HEK293 (cell line): ENCODE measurements at regions not wholly inside any gene's neighbourhood (a gene's known extent, or its start where the extent isn't known, plus 50 kb on each side); places are given as distances from the start of the nearest gene placed in this dataset.
A peak's percentile ranks its signal among the peaks of the same experiment; 100 is the strongest.

Experiments used
- CTCF ChIA-PET: fragments of 350-600 bp; formaldehyde crosslinking; extraction: SDS; loops from one replicate; lab custom pipeline; 2021; ENCODE audit warnings: antibody characterized with exemption; lab: Yijun Ruan, JAX
- POLR2A ChIA-PET: fragments of 300-600 bp; formaldehyde crosslinking; extraction: SDS; loops from one replicate; lab custom pipeline; 2020; ENCODE audit warnings: antibody characterized with exemption, inconsistent platforms; lab: Yijun Ruan, JAX
- H3K27ac ChIP-seq: fragments of 200-500 bp; sonication (Bioruptor generic); 2 replicates; pipeline ENCODE4 v1.5.1; 2014; ENCODE audit warnings: low read depth, low read length, control low read depth, inconsistent platforms; ENCODE audit errors: extremely low read depth
- H3K36me3 ChIP-seq, 2 experiments: fragments of 200-500 bp in 1 of 2; sonication (Bioruptor generic) in 1 of 2; 1 replicate in 1 of 2; 2 replicates in 1 of 2; pipeline ENCODE4 v1.5.1; 2014 to 2017; ENCODE audit warnings: inconsistent platforms in 2 of 2, low read length in 2 of 2; ENCODE audit not compliant: control insufficient read depth in 2 of 2, insufficient read depth in 1 of 2
- H3K4me1 ChIP-seq: fragments of 200-500 bp; sonication (Bioruptor generic); 2 replicates; pipeline ENCODE4 v1.5.1; 2014; ENCODE audit warnings: mild to moderate bottlenecking, low read length, inconsistent platforms; ENCODE audit not compliant: control insufficient read depth, insufficient read depth
- H3K4me3 ChIP-seq: 2 replicates; pipeline ENCODE4 v1.5.1; 2011; ENCODE audit warnings: low read depth, mild to moderate bottlenecking, control low read depth, low read length, moderate library complexity
- H3K9me3 ChIP-seq: fragments of 200-500 bp; sonication (Bioruptor generic); 2 replicates; pipeline ENCODE4 v1.5.1; 2014; ENCODE audit warnings: low read depth, low read length, inconsistent platforms; ENCODE audit not compliant: control insufficient read depth, insufficient read depth
- GLIS2 ChIP-seq: fragments of 450-650 bp; formaldehyde crosslinking; IDR thresholded peaks from 2 replicates; pipeline ENCODE4 v1.5.1; 2016; ENCODE audit warnings: missing biosample characterization, missing genetic modification characterization
- REPIN1 ChIP-seq: fragments of 450-650 bp; formaldehyde crosslinking; IDR thresholded peaks from 2 replicates; pipeline ENCODE4 v1.5.1; 2017; ENCODE audit warnings: missing biosample characterization, missing genetic modification characterization, low read depth
- SALL2 ChIP-seq: fragments of 450-650 bp; formaldehyde crosslinking; IDR thresholded peaks from 2 replicates; pipeline ENCODE4 v1.5.0; 2017; ENCODE audit warnings: missing biosample characterization, mild to moderate bottlenecking, missing genetic modification characterization, borderline replicate concordance
- SETDB1 ChIP-seq: IDR thresholded peaks from one replicate; pipeline ENCODE4 v1.6.1; 2017; ENCODE audit warnings: mild to moderate bottlenecking, low read length, moderate library complexity, mixed read lengths; ENCODE audit not compliant: insufficient read length
- SP7 ChIP-seq: fragments of 450-650 bp; formaldehyde crosslinking; IDR thresholded peaks from 2 replicates; pipeline ENCODE4 v1.5.1; 2016; ENCODE audit warnings: missing biosample characterization, missing genetic modification characterization
- YY1 ChIP-seq: fragments of 450-650 bp; formaldehyde crosslinking; IDR thresholded peaks from 2 replicates; pipeline ENCODE4 v1.5.1; 2018; ENCODE audit warnings: missing biosample characterization, missing genetic modification characterization
- YY2 ChIP-seq: fragments of 450-650 bp; formaldehyde crosslinking; IDR thresholded peaks from 2 replicates; pipeline ENCODE4 v1.5.1; 2016; ENCODE audit warnings: missing biosample characterization, missing genetic modification characterization
- ZNF140 ChIP-seq: fragments of 450-650 bp; formaldehyde crosslinking; IDR thresholded peaks from 2 replicates; pipeline ENCODE4 v1.5.1; 2016; ENCODE audit warnings: missing biosample characterization, missing genetic modification characterization
- ZNF157 ChIP-seq: fragments of 450-650 bp; formaldehyde crosslinking; IDR thresholded peaks from 2 replicates; pipeline ENCODE4 v1.5.1; 2016; ENCODE audit warnings: missing biosample characterization, missing genetic modification characterization
- ZNF26 ChIP-seq: fragments of 450-650 bp; formaldehyde crosslinking; IDR thresholded peaks from 2 replicates; pipeline ENCODE4 v1.5.1; 2016; ENCODE audit warnings: missing biosample characterization, missing genetic modification characterization
- ZNF266 ChIP-seq: fragments of 450-650 bp; formaldehyde crosslinking; IDR thresholded peaks from 2 replicates; pipeline ENCODE4 v1.5.1; 2016; ENCODE audit warnings: missing biosample characterization, missing genetic modification characterization, low read depth
- ZNF398 ChIP-seq: fragments of 450-650 bp; formaldehyde crosslinking; IDR thresholded peaks from 2 replicates; pipeline ENCODE4 v1.5.1; 2017; ENCODE audit warnings: missing biosample characterization, missing genetic modification characterization
- ZNF473 ChIP-seq: fragments of 450-650 bp; formaldehyde crosslinking; IDR thresholded peaks from 2 replicates; pipeline ENCODE4 v1.5.1; 2017; ENCODE audit warnings: missing biosample characterization, missing genetic modification characterization
- ZNF518A ChIP-seq: fragments of 450-650 bp; formaldehyde crosslinking; conservative IDR thresholded peaks from 2 replicates; pipeline ENCODE4 v1.5.1; 2016; ENCODE audit warnings: low read depth, missing biosample characterization, missing genetic modification characterization
- ZNF529 ChIP-seq: fragments of 450-650 bp; formaldehyde crosslinking; IDR thresholded peaks from 2 replicates; pipeline ENCODE4 v1.5.1; 2017; ENCODE audit warnings: missing genetic modification characterization, missing biosample characterization; ENCODE audit not compliant: insufficient replicate concordance
- ZNF660 ChIP-seq: fragments of 450-650 bp; IDR thresholded peaks from 2 replicates; pipeline ENCODE4 v1.5.1; 2018; ENCODE audit warnings: missing biosample characterization, mild to moderate bottlenecking, missing genetic modification characterization
- ZNF692 ChIP-seq: fragments of 450-650 bp; formaldehyde crosslinking; IDR thresholded peaks from 2 replicates; pipeline ENCODE4 v1.5.1; 2016; ENCODE audit warnings: missing biosample characterization, missing genetic modification characterization
- ZNF76 ChIP-seq: fragments of 450-650 bp; formaldehyde crosslinking; IDR thresholded peaks from 2 replicates; pipeline ENCODE4; 2016; ENCODE audit warnings: low read depth, missing biosample characterization, missing genetic modification characterization, borderline replicate concordance
- TF ChIP-seq, protein P1 (sequence below): fragments of 450-650 bp; formaldehyde crosslinking; conservative IDR thresholded peaks from 2 replicates; pipeline ENCODE4 v1.5.1; 2016; ENCODE audit warnings: low read depth, missing biosample characterization, missing genetic modification characterization
- TF ChIP-seq, protein P2 (sequence below): sonication (generic); formaldehyde crosslinking; IDR thresholded peaks from 2 replicates; pipeline ENCODE4 v1.8.1; 2022; ENCODE audit warnings: mild to moderate bottlenecking, moderate library complexity, missing genetic modification reagents

GRCh38 chr11:45355706-45356041, 69.5 kb upstream of the SYT13 start (continued):
- TF ChIP-seq ZNF398 (tag by site-specific recombination) (no peak), ZNF473 (tag by site-specific recombination) (no peak), ZNF26 (no peak)

DNA sequence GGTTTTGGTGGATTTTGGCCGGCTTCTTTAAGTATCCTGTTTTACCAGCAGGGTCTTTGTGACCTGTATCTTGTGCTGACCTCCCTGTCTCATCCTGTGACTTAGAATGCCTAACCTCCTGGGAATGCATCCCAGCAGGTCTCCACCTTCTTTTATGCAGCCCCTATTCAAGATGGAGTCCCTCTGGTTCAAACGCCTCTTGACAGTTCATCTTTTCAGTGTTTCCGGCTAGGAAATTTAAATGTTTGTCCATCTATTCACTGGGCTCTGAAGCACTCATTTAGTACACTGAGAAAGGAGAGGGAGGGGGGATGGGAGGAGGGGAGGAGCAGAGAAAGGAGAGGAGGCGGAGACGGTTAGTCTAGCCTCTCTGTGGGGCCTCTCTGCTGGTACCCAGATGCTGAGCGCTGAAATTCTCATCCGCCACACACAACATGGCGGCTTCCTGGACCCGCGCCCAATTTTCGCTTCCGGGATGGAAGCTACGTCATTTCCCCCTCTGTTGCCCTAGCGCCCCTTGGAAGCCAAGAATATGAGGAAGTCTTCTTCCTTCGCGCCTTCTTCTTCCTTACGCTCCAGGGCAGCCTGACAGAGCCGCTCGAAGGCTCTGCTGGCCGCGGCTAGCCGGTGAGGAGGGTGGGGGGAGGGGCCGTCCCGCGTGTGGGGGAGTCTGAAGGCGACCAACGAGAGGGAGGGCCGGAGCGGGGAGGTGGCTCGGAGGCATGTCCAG, 69.0 kb upstream of the SYT13 start:
- Histone ChIP-seq H3K4me1 (no peaks in the 10 kb centered on the region), H3K4me3 (peak overlapping the region; percentile 85), H3K27ac (0 out of 2 replicates have a peak overlapping the region, but pooled peaks have one; percentile 20), H3K36me3 (no peaks in the 10 kb centered on the region), H3K9me3 (no peaks in the 10 kb centered on the region)
- ChIA-PET POLR2A (interaction anchor here (0.6 kb wide), 1 partner anchor 259 kb away, joined by 3 read pairs; no protein-coding TSS in a partner anchor), CTCF (interaction anchor here (0.7 to 1.8 kb wide), 2 partner anchors 108 to 416 kb away, joined by 5 to 10 read pairs; no protein-coding TSS in a partner anchor)
- TF ChIP-seq, protein P1, sequence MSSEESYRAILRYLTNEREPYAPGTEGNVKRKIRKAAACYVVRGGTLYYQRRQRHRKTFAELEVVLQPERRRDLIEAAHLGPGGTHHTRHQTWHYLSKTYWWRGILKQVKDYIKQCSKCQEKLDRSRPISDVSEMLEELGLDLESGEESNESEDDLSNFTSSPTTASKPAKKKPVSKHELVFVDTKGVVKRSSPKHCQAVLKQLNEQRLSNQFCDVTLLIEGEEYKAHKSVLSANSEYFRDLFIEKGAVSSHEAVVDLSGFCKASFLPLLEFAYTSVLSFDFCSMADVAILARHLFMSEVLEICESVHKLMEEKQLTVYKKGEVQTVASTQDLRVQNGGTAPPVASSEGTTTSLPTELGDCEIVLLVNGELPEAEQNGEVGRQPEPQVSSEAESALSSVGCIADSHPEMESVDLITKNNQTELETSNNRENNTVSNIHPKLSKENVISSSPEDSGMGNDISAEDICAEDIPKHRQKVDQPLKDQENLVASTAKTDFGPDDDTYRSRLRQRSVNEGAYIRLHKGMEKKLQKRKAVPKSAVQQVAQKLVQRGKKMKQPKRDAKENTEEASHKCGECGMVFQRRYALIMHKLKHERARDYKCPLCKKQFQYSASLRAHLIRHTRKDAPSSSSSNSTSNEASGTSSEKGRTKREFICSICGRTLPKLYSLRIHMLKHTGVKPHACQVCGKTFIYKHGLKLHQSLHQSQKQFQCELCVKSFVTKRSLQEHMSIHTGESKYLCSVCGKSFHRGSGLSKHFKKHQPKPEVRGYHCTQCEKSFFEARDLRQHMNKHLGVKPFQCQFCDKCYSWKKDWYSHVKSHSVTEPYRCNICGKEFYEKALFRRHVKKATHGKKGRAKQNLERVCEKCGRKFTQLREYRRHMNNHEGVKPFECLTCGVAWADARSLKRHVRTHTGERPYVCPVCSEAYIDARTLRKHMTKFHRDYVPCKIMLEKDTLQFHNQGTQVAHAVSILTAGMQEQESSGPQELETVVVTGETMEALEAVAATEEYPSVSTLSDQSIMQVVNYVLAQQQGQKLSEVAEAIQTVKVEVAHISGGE (tag by site-specific recombination): peak; percentile 78
- no peak for TF ChIP-seq ZNF266
- TF ChIP-seq ZNF529 (tag by site-specific recombination): no peak
- no peak for TF ChIP-seq SALL2 (tag by site-specific recombination)
- TF ChIP-seq YY2 (tag by site-specific recombination): peak; percentile 73
- TF ChIP-seq ZNF692 (tag by site-specific recombination): peak; percentile 40; the same call in 1 of the 2 replicates
- TF ChIP-seq, protein P2, sequence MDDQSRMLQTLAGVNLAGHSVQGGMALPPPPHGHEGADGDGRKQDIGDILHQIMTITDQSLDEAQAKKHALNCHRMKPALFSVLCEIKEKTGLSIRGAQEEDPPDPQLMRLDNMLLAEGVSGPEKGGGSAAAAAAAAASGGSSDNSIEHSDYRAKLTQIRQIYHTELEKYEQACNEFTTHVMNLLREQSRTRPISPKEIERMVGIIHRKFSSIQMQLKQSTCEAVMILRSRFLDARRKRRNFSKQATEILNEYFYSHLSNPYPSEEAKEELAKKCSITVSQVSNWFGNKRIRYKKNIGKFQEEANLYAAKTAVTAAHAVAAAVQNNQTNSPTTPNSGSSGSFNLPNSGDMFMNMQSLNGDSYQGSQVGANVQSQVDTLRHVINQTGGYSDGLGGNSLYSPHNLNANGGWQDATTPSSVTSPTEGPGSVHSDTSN (CRISPR knock-in tag): 0 out of 2 replicates have a peak, but pooled peaks have one; percentile 45
- peak; percentile 98 for TF ChIP-seq ZNF518A (tag by site-specific recombination)
- TF ChIP-seq SETDB1: peak; percentile 40
- TF ChIP-seq ZNF140: no peak
- peak; percentile 38; the same call in 1 of the 2 replicates for TF ChIP-seq SP7 (tag by site-specific recombination)
- TF ChIP-seq YY1 (tag by site-specific recombination): peak; percentile 88
- peak; percentile 75; the same call in 1 of the 2 replicates for TF ChIP-seq ZNF76 (tag by site-specific recombination)
- no peak for TF ChIP-seq REPIN1 (tag by site-specific recombination)
- 0 out of 2 replicates have a peak, but pooled peaks have one; percentile 26 for TF ChIP-seq GLIS2 (tag by site-specific recombination)
- no peak for TF ChIP-seq ZNF157 (tag by site-specific recombination)
- TF ChIP-seq ZNF660 (tag by site-specific recombination): 0 out of 2 replicates have a peak, but pooled peaks have one; percentile 19
